ENCODE measurements at regions not wholly inside any gene's neighbourhood (a gene's known extent, or its start where the extent isn't known, plus 50 kb on each side); places are given as distances from the start of the nearest gene placed in this dataset.
"Not testable (repeated sequence)": the region's sequence is repeated elsewhere in the genome, so short reads cannot be mapped to it uniquely, and the experiment has no call there.

GRCh38 chr7:145784809-145785780, 331.5 kb upstream of the CNTNAP2 start:
- DNase-seq = no peak

GRCh38 chr7:145781388-145781787, 335.2 kb upstream of the CNTNAP2 start:
- DNase-seq = not testable (repeated sequence)

GRCh38 chr7:145779140-145779539, 337.5 kb upstream of the CNTNAP2 start:
- DNase-seq = no peak

- DNase-seq = no peak
These were observed 341.8 kb upstream of the CNTNAP2 start for GRCh38 chr7:145774777-145775176.

- no peak for DNase-seq
These were observed 363.6 kb upstream of the CNTNAP2 start for GRCh38 chr7:145753004-145753403.

GRCh38 chr7:145737617-145738016, 379.0 kb upstream of the CNTNAP2 start:
- no peak for DNase-seq

GRCh38 chr7:145735061-145735460, 381.5 kb upstream of the CNTNAP2 start:
- no peak for DNase-seq

GRCh38 chr7:145732521-145732920, 384.1 kb upstream of the CNTNAP2 start:
- DNase-seq = no peak

- DNase-seq = no peak
These were observed 386.9 kb upstream of the CNTNAP2 start for GRCh38 chr7:145729691-145730090.

GRCh38 chr7:145718129-145718528, 398.5 kb upstream of the CNTNAP2 start:
- DNase-seq = no peak

- DNase-seq = no peak
These were observed 416.1 kb upstream of the CNTNAP2 start for GRCh38 chr7:145700488-145700887.

- no peak for DNase-seq
These were observed 417.9 kb upstream of the CNTNAP2 start for GRCh38 chr7:145698526-145699262.

- DNase-seq = not testable (repeated sequence)
These were observed 419.0 kb upstream of the CNTNAP2 start for GRCh38 chr7:145697412-145698107.

- no peak for DNase-seq
These were observed 420.5 kb upstream of the CNTNAP2 start for GRCh38 chr7:145696071-145696470.

GRCh38 chr7:145692237-145692950, 424.2 kb upstream of the CNTNAP2 start:
- no peak for DNase-seq

- no peak for DNase-seq
These were observed 425.2 kb upstream of the CNTNAP2 start for GRCh38 chr7:145691377-145691914.

GRCh38 chr7:145681646-145682045, 435.0 kb upstream of the CNTNAP2 start:
- DNase-seq = no peak

GRCh38 chr7:145681159-145681558, 435.4 kb upstream of the CNTNAP2 start:
- DNase-seq = no peak

- DNase-seq = no peak
These were observed 450.9 kb upstream of the CNTNAP2 start for GRCh38 chr7:145665499-145666258.

GRCh38 chr7:145655666-145656065, 460.9 kb upstream of the CNTNAP2 start:
- DNase-seq = no peak

GRCh38 chr7:145645135-145645515, 471.5 kb upstream of the CNTNAP2 start:
- no peak for DNase-seq

All from midbrain (tissue), 1 donor.